ENCODE measurements at regions not wholly inside any gene's neighbourhood (a gene's known extent, or its start where the extent isn't known, plus 50 kb on each side); places are given as distances from the start of the nearest gene placed in this dataset.

GRCh38 chr2:67055387-67056304, 341.5 kb upstream of the ETAA1 start:
- Histone ChIP-seq H2BK5ac (ENCODE audit: insufficient read length, low read length) (no peak overlapping the region), H3K14ac (ENCODE audit: insufficient read depth, low read length) (no peak overlapping the region), H3K27me3 (ENCODE audit: insufficient read depth, low read length) (no peaks in the 10 kb centered on the region), H3K9me3 (ENCODE audit: control insufficient read depth, low read depth, low read length) (no peaks in the 10 kb centered on the region), H3K9ac (ENCODE audit: extremely low read depth, insufficient read length, low read length) (no peak overlapping the region), H2BK15ac (ENCODE audit: low read depth, low read length) (no peak overlapping the region), H3K79me2 (ENCODE audit: insufficient read depth, low read length) (no peaks in the 10 kb centered on the region), H3K23me2 (ENCODE audit: insufficient read length, low read depth, low read length, poor library complexity, severe bottlenecking) (no peaks in the 10 kb centered on the region), H4K20me1 (ENCODE audit: control insufficient read depth, insufficient read depth, insufficient read length) (no peaks in the 10 kb centered on the region), H3K56ac (ENCODE audit: insufficient read length, low read depth, low read length) (no peak overlapping the region), H3T11ph (ENCODE audit: low read length) (no peak overlapping the region), H3K23ac (ENCODE audit: insufficient read length, low read depth, low read length) (no peak overlapping the region), H2BK120ac (ENCODE audit: low read depth, low read length, poor library complexity, severe bottlenecking) (no peak overlapping the region), H4K91ac (ENCODE audit: insufficient read length, low read depth, low read length) (no peak overlapping the region), H3K18ac (ENCODE audit: insufficient read length, low read depth, low read length) (no peak overlapping the region), H2AK5ac (ENCODE audit: insufficient read length, low read length) (no peak overlapping the region), H2BK20ac (ENCODE audit: low read depth, low read length, poor library complexity, severe bottlenecking) (no peak overlapping the region), H3K27ac (ENCODE audit: insufficient read length, low read depth, low read length) (no peak overlapping the region), H3K4ac (ENCODE audit: low read depth, low read length) (no peak overlapping the region), H2AFZ (ENCODE audit: low read length) (no peak overlapping the region), H4K8ac (replicated peaks; ENCODE audit: insufficient read length, low read depth, low read length) (no peak overlapping the region), H3K4me2 (ENCODE audit: insufficient read depth, insufficient read length, low read length) (no peak overlapping the region), H4K5ac (ENCODE audit: insufficient read length, low read depth, low read length) (no peak overlapping the region), H2BK12ac (ENCODE audit: insufficient read length, low read depth, low read length) (no peak overlapping the region), H3K4me1 (ENCODE audit: insufficient read depth, low read length) (no peaks in the 10 kb centered on the region), H3K79me1 (ENCODE audit: insufficient read depth, low read depth, low read length, poor library complexity, severe bottlenecking) (no peaks in the 10 kb centered on the region)
- Mint-ChIP-seq H3K4me1 (no peaks in the 10 kb centered on the region), H3K27me3 (ENCODE audit: low read depth) (no peaks in the 10 kb centered on the region), H3K9me3 (no peaks in the 10 kb centered on the region; a peak in 2 of 5 replicates), H3K27ac (no peak overlapping the region; a peak in 1 of 7 replicates), H3K4me3 (no peak overlapping the region), H3K36me3 (ENCODE audit: insufficient read depth in 1 of 3, low read depth in 3 of 3) (no peaks in the 10 kb centered on the region)
- no peak for TF ChIP-seq CTCF (conservative IDR thresholded peaks at IDR 0.05)
- WGBS (ENCODE audit: extremely low coverage, insufficient read length, low lambda C conversion rate) = no CpG with 5 or more reads among the region's 4 CpGs
- DNase-seq = no peak

Data from H9 (cell line).